ENCODE measurements at regions not wholly inside any gene's neighbourhood (a gene's known extent, or its start where the extent isn't known, plus 50 kb on each side); places are given as distances from the start of the nearest gene placed in this dataset.

GRCh38 chr9:117929868-117930267, 225.7 kb downstream of the TLR4 start:
- ChIA-PET POLR2A (no interaction called here), CTCF (no interaction called here)
- Histone ChIP-seq H3K27ac (ENCODE audit: extremely low read depth, low read depth, low read length) (no peak overlapping the region), H3K36me3 (ENCODE audit: control insufficient read depth in 2 of 2, insufficient read depth in 1 of 2, low read length in 2 of 2) (no peaks in the 10 kb centered on the region), H3K4me3 (ENCODE audit: low read depth, low read length) (no peak overlapping the region), H3K9me3 (ENCODE audit: control insufficient read depth, insufficient read depth, low read depth, low read length) (no peaks in the 10 kb centered on the region), H3K4me1 (ENCODE audit: control insufficient read depth, insufficient read depth, low read length) (no peaks in the 10 kb centered on the region)
- TF ChIP-seq ZNF488 (tag by site-specific recombination; IDR thresholded peaks at IDR 0.05) (no peak), ZNF23 (tag by site-specific recombination; IDR thresholded peaks at IDR 0.05; ENCODE audit: borderline replicate concordance) (no peak), REST (tag by site-specific recombination; IDR thresholded peaks at IDR 0.05) (no peak), ZNF114 (tag by site-specific recombination; IDR thresholded peaks at IDR 0.05) (no peak), KLF7 (tag by site-specific recombination; IDR thresholded peaks at IDR 0.05; ENCODE audit: borderline replicate concordance) (no peak), ZNF658 (tag by site-specific recombination; IDR thresholded peaks at IDR 0.05) (no peak), ZBTB17 (tag by site-specific recombination; IDR thresholded peaks at IDR 0.05) (no peak), ZNF266 (tag by site-specific recombination; IDR thresholded peaks at IDR 0.05; ENCODE audit: low read depth) (no peak), ZNF248 (tag by site-specific recombination; IDR thresholded peaks at IDR 0.05) (no peak)

GRCh38 chr9:117932585-117932984, 228.4 kb downstream of the TLR4 start:
- no peaks in the 10 kb centered on the region for H3K9me3 ChIP-seq (ENCODE audit: control insufficient read depth, insufficient read depth, low read depth, low read length)
- H3K36me3 ChIP-seq (ENCODE audit: control insufficient read depth in 2 of 2, insufficient read depth in 1 of 2, low read length in 2 of 2), result no peaks in the 10 kb centered on the region
- no peaks in the 10 kb centered on the region for H3K4me1 ChIP-seq (ENCODE audit: control insufficient read depth, insufficient read depth, low read length)
- TF ChIP-seq ZFHX2 (tag by site-specific recombination; conservative IDR thresholded peaks at IDR 0.05), result no peak
- no peak for TF ChIP-seq ZXDB (tag by site-specific recombination; IDR thresholded peaks at IDR 0.05)
- no peak for TF ChIP-seq PRDM2 (tag by site-specific recombination; IDR thresholded peaks at IDR 0.05; ENCODE audit: borderline replicate concordance)
- no peak for TF ChIP-seq ZNF138 (tag by site-specific recombination; IDR thresholded peaks at IDR 0.05; ENCODE audit: borderline replicate concordance)
- TF ChIP-seq ZBTB21 (tag by site-specific recombination; IDR thresholded peaks at IDR 0.05), result no peak
- TF ChIP-seq ZFP41 (tag by site-specific recombination; IDR thresholded peaks at IDR 0.05; ENCODE audit: borderline replicate concordance), result no peak
- no peak for TF ChIP-seq REPIN1 (tag by site-specific recombination; IDR thresholded peaks at IDR 0.05; ENCODE audit: low read depth)
- no peak for TF ChIP-seq ZNF214 (tag by site-specific recombination; IDR thresholded peaks at IDR 0.05; ENCODE audit: borderline replicate concordance)
- no peak for TF ChIP-seq ZNF658 (tag by site-specific recombination; IDR thresholded peaks at IDR 0.05)
- TF ChIP-seq ZNF521 (tag by site-specific recombination; IDR thresholded peaks at IDR 0.05), result no peak
- no peak for TF ChIP-seq ZNF76 (tag by site-specific recombination; IDR thresholded peaks at IDR 0.05; ENCODE audit: borderline replicate concordance, low read depth)
- no peak for TF ChIP-seq ZNF670 (tag by site-specific recombination; IDR thresholded peaks at IDR 0.05; ENCODE audit: low read depth)
- no peak for TF ChIP-seq ZNF391 (tag by site-specific recombination; IDR thresholded peaks at IDR 0.05; ENCODE audit: borderline replicate concordance, low read depth)
- TF ChIP-seq ZNF629 (tag by site-specific recombination; IDR thresholded peaks at IDR 0.05), result no peak
- TF ChIP-seq FEZF1 (tag by site-specific recombination; IDR thresholded peaks at IDR 0.05), result no peak
- TF ChIP-seq ZNF426 (tag by site-specific recombination; IDR thresholded peaks at IDR 0.05), result no peak
- no peak for TF ChIP-seq ZNF785 (tag by site-specific recombination; IDR thresholded peaks at IDR 0.05)
- H3K27ac ChIP-seq (ENCODE audit: extremely low read depth, low read depth, low read length), result no peak overlapping the region
- CTCF ChIA-PET, result no interaction called here
- POLR2A ChIA-PET, result no interaction called here
- H3K4me3 ChIP-seq (ENCODE audit: low read depth, low read length), result no peak overlapping the region

Measured in HEK293 (cell line).